ENCODE measurements at regions not wholly inside any gene's neighbourhood (a gene's known extent, or its start where the extent isn't known, plus 50 kb on each side); places are given as distances from the start of the nearest gene placed in this dataset.

DNA sequence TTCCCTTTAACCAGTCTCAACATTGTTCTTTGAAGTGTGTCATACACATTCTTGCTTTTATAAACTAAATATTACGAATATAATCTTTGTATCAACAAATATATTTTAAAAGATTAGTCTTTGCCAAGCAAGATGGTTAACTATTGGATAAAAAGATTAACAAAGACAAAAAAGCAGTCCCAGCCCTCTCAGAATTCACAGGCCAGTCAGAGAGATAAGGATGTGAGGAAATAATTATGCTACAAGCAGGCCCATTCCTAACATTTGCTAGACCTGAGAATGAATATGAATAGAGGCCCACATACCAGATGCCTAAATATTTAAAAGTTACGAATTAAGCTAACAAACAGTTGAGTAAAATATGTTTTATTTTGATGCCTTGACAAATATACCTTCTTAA lies 457.7 kb downstream of the CETN3 start:
- no peak overlapping the region for H3K4me3 ChIP-seq (ENCODE audit: low read depth, low read length)
- no peak for DNase-seq (ENCODE audit: low read depth)
- TF ChIP-seq, protein P1, sequence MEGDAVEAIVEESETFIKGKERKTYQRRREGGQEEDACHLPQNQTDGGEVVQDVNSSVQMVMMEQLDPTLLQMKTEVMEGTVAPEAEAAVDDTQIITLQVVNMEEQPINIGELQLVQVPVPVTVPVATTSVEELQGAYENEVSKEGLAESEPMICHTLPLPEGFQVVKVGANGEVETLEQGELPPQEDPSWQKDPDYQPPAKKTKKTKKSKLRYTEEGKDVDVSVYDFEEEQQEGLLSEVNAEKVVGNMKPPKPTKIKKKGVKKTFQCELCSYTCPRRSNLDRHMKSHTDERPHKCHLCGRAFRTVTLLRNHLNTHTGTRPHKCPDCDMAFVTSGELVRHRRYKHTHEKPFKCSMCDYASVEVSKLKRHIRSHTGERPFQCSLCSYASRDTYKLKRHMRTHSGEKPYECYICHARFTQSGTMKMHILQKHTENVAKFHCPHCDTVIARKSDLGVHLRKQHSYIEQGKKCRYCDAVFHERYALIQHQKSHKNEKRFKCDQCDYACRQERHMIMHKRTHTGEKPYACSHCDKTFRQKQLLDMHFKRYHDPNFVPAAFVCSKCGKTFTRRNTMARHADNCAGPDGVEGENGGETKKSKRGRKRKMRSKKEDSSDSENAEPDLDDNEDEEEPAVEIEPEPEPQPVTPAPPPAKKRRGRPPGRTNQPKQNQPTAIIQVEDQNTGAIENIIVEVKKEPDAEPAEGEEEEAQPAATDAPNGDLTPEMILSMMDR (IDR thresholded peaks at IDR 0.05; ENCODE audit: insufficient read depth, low read depth, low read length, missing control alignments), result no peak

DNA sequence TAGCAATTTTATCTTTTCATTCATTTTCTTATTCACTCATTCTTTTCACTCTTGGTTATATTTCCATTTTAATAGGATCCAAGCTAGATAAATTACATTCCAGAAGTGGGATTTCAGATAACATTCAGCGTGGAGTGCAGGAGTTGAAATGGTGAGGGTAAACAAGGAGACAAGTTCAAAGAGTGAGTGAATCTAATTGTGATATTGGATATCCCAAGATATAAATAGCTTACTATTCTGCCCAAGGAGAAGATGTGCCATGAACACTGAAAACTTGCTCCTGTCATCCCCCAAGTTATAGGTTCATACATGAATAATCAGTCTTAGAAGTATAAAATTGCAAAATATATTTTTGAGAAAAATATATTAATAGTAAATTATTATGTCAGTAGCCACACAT lies 459.3 kb downstream of the CETN3 start:
- TF ChIP-seq, protein P1 (IDR thresholded peaks at IDR 0.05; ENCODE audit: insufficient read depth, low read depth, low read length, missing control alignments), result no peak
- no peak for DNase-seq (ENCODE audit: low read depth)
- no peak overlapping the region for H3K4me3 ChIP-seq (ENCODE audit: low read depth, low read length)

DNA sequence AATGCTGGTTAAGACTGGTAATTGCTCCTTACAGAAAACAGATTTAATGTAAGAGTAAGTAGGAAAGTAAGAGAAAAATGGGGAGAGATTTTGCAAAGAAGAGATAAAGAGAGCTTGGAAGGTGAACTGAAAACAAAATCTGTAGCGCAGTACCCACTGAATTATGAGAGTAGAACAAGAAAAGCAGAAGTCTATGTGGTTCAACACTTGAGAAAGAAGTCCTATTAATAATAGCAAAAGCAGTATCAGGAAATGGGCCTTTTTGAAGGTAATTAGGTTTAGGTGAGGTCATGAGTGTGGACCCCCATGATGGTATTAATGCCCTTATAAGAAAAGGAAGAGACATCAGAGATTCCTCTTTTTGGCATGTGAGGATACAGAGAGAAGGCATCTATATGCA lies 460.6 kb downstream of the CETN3 start:
- H3K4me3 ChIP-seq (ENCODE audit: low read depth, low read length), result no peak overlapping the region
- TF ChIP-seq, protein P1 (IDR thresholded peaks at IDR 0.05; ENCODE audit: insufficient read depth, low read depth, low read length, missing control alignments), result no peak
- no peak for DNase-seq (ENCODE audit: low read depth)

DNA sequence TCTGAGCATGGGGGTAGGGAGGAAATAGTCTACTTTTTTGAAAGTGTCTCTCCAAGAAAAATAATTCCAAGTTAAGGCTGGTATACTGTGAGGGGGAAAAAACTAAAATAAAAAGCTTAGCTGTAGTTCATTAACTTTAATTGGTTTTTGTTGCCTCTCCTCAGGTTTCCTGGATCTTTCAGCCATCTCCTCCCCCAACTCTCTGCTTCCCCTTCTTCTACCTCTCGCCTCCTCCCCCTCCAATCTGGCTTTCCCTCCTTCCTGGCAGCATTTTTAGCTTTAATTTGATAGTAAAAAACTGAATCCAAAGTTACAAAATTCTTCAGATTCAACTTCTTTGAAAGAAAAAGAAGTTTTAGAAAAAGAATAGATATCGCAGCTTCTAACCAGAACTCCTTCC lies 462.6 kb downstream of the CETN3 start:
- TF ChIP-seq, protein P1 (IDR thresholded peaks at IDR 0.05; ENCODE audit: insufficient read depth, low read depth, low read length, missing control alignments), result no peak
- DNase-seq (ENCODE audit: low read depth), result no peak
- H3K4me3 ChIP-seq (ENCODE audit: low read depth, low read length), result no peak overlapping the region

DNA sequence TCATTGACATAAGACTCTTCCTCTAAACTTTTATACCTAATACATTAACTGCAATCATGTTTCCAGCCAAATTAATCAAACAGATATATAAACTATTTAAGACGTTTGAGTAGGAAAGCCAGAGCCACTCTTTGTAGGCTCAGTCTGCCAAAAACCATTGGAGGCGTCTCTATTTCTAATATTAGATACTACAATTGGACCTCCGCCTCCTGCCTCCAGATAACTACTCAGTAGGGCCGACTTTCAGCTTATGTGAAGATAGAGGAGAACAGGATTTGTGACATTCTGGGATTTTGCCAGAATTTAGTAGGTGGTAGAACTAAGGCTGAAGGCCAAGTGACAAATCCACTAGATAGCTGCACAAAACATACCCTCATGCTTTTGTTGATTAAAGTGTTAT lies 463.0 kb downstream of the CETN3 start:
- TF ChIP-seq, protein P1 (IDR thresholded peaks at IDR 0.05; ENCODE audit: insufficient read depth, low read depth, low read length, missing control alignments), result no peak
- no peak for DNase-seq (ENCODE audit: low read depth)

DNA sequence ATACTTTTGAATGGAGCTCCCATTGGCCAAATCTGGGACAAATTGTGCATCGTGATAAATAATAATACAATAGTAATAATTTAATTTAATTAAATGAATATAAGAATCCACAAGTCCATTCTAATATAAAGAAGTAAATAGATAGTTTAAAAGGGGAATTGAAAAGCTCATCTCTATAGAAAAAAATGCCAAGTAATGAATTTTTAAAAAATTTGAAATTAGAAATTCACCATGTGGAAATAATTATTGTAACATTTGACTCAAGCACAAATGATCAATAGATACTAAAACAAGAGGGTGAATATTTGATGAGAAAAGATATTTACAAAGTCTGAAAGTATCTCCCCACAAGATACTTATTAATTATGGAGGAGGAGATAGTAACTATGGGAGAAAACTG lies 467.4 kb downstream of the CETN3 start:
- TF ChIP-seq, protein P1 (IDR thresholded peaks at IDR 0.05; ENCODE audit: insufficient read depth, low read depth, low read length, missing control alignments), result no peak
- no peak for DNase-seq (ENCODE audit: low read depth)
- H3K4me3 ChIP-seq (ENCODE audit: low read depth, low read length), result no peak overlapping the region

More for the DNA sequence above, 463.0 kb downstream of the CETN3 start:
- H3K4me3 ChIP-seq (ENCODE audit: low read depth, low read length), result no peak overlapping the region

DNA sequence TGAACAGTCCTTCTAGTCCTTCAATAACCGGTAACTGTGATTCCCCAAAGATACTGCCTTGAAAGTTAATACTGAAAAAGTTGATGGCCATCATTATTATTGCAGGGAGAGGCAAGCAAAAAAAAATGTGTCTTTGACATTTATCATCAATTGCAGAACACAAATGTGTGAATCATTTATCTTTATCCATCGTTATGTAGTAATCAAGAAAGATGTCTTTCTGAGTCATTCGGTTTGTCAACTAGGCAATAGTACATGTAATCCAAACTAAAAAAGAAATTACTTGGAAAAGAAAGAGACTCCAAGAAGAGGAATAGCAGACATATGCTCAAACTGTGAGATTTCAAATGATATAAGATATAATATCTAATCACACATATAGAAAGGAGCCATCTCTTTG lies 473.0 kb downstream of the CETN3 start:
- DNase-seq (ENCODE audit: low read depth), result no peak
- no peak overlapping the region for H3K4me3 ChIP-seq (ENCODE audit: low read depth, low read length)
- TF ChIP-seq, protein P1 (IDR thresholded peaks at IDR 0.05; ENCODE audit: insufficient read depth, low read depth, low read length, missing control alignments), result no peak

All from GM12865 (cell line).